BJ (cell line): ENCODE measurements at regions not wholly inside any gene's neighbourhood (a gene's known extent, or its start where the extent isn't known, plus 50 kb on each side); places are given as distances from the start of the nearest gene placed in this dataset.
"Not testable (repeated sequence)": the region's sequence is repeated elsewhere in the genome, so short reads cannot be mapped to it uniquely, and the experiment has no call there.

Source experiments
- CTCF ChIA-PET: fragments of 350-600 bp; formaldehyde crosslinking; extraction: SDS; loops from one replicate; lab custom pipeline; 2021; ENCODE audit warnings: antibody characterized with exemption, inconsistent platforms; lab: Yijun Ruan, JAX
- POLR2A ChIA-PET: fragments of 300-600 bp; sonication (Branson Sonifier 250); formaldehyde crosslinking; extraction: SDS; loops from one replicate; lab custom pipeline; 2021; ENCODE audit warnings: antibody characterized with exemption; lab: Charles Lee
- DNase-seq: peaks from one replicate; pipeline ENCODE4 v3.0.0-alpha.2; 2011; ENCODE audit warnings: low read depth
- H3K27me3 ChIP-seq: 2 replicates; pipeline ENCODE4 v1.6.0; 2011; ENCODE audit warnings: low read length; ENCODE audit not compliant: control insufficient read depth, insufficient read depth
- H3K36me3 ChIP-seq: 2 replicates; pipeline ENCODE4 v1.5.1; 2011; ENCODE audit warnings: low read length; ENCODE audit not compliant: control insufficient read depth, insufficient read depth
- H3K4me3 ChIP-seq: 2 replicates; pipeline ENCODE4 v1.5.1; 2011; ENCODE audit warnings: low read depth, mild to moderate bottlenecking, control low read depth, low read length
- TF ChIP-seq, protein P1 (sequence below): IDR thresholded peaks from 2 replicates; pipeline ENCODE4 v1.5.1; 2011; ENCODE audit warnings: low read depth, mild to moderate bottlenecking, control low read depth, inconsistent platforms, low read length, moderate library complexity; ENCODE audit not compliant: insufficient read depth

- DNase-seq = no peak
- Histone ChIP-seq H3K4me3 (no peak overlapping the region), H3K27me3 (no peaks in the 10 kb centered on the region), H3K36me3 (no peaks in the 10 kb centered on the region)
- POLR2A ChIA-PET = no interaction called here
- TF ChIP-seq, protein P1, sequence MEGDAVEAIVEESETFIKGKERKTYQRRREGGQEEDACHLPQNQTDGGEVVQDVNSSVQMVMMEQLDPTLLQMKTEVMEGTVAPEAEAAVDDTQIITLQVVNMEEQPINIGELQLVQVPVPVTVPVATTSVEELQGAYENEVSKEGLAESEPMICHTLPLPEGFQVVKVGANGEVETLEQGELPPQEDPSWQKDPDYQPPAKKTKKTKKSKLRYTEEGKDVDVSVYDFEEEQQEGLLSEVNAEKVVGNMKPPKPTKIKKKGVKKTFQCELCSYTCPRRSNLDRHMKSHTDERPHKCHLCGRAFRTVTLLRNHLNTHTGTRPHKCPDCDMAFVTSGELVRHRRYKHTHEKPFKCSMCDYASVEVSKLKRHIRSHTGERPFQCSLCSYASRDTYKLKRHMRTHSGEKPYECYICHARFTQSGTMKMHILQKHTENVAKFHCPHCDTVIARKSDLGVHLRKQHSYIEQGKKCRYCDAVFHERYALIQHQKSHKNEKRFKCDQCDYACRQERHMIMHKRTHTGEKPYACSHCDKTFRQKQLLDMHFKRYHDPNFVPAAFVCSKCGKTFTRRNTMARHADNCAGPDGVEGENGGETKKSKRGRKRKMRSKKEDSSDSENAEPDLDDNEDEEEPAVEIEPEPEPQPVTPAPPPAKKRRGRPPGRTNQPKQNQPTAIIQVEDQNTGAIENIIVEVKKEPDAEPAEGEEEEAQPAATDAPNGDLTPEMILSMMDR = no peak
- CTCF ChIA-PET = no interaction called here
Measured at GRCh38 chr10:121675344-121675743, 77.1 kb upstream of the FGFR2 start.

DNA sequence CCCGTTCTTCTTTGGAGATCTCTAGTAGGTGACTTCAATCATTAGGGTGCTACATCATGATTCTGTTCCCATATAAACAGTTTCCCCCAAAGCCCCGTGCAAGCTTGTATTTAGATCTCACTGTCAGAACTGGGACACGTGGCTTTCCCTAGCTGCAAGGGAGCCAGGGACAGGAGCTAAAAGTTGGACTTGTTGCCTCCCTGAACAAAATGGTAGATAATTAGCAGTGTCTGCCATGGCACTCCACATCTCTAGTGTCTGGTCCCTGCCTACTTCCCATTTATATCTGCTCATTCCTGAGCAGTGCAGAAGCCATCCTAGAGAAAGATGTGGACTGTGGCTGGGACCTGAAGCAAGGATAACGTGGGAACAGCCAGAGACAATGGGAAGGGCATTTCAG, 76.6 kb upstream of the FGFR2 start:
- POLR2A ChIA-PET = no interaction called here
- no peak overlapping the region for H3K4me3 ChIP-seq
- H3K36me3 ChIP-seq = no peaks in the 10 kb centered on the region
- no peak for DNase-seq
- TF ChIP-seq, protein P1 = no peak
- no peaks in the 10 kb centered on the region for H3K27me3 ChIP-seq
- CTCF ChIA-PET = no interaction called here

- Histone ChIP-seq H3K27me3 (no peaks in the 10 kb centered on the region), H3K36me3 (no peaks in the 10 kb centered on the region), H3K4me3 (no peak overlapping the region)
- TF ChIP-seq, protein P1 = no peak
- POLR2A ChIA-PET = no interaction called here
- no peak for DNase-seq
- CTCF ChIA-PET = no interaction called here
Measured at GRCh38 chr10:121672733-121673132, 74.5 kb upstream of the FGFR2 start.

DNA sequence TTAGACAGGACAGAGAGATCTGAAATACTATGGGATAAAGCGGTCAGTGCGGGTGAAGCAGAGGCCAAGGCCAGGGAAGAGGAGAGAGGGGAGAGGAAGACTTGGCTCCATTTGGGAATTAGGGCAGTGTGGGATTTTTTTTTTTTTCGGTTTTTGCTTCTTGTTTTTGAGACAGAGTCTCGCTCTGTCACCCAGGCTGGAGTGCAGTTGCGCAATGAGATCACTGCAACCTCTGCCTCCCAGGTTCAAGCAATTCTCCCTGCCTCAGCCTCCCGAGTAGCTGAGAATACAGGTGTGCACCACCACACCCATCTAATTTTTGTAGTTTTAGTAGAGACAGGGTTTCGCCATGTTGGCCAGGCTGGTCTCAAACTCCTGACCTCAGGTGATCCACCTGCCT, 71.6 kb upstream of the FGFR2 start:
- DNase-seq, H3K36me3 ChIP-seq, H3K4me3 ChIP-seq, POLR2A ChIA-PET, CTCF ChIA-PET, H3K27me3 ChIP-seq: not testable (repeated sequence)

DNA sequence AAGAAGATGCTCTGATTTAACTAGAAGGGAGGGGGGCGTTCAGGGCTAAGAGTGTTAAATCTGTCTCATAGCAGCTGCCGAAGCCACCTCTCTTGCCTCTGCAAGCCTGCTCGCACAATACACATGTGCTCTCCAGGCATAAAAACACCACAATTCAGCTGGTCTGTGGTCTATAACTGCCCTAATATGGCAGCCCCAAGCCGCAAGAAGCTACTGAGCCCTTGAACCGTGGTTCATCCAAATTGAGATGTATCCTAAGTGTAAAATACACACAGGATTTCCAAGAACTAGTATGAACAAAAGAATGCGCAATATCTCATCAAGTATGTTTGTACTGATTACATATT, 70.8 kb upstream of the FGFR2 start:
- H3K36me3 ChIP-seq = no peaks in the 10 kb centered on the region
- H3K27me3 ChIP-seq = no peaks in the 10 kb centered on the region
- no peak for DNase-seq
- POLR2A ChIA-PET = no interaction called here
- CTCF ChIA-PET = no interaction called here
- no peak overlapping the region for H3K4me3 ChIP-seq
- TF ChIP-seq, protein P1 = no peak

GRCh38 chr10:121668314-121669027, 70.2 kb upstream of the FGFR2 start:
- H3K27me3 ChIP-seq = no peaks in the 10 kb centered on the region
- H3K4me3 ChIP-seq = no peak overlapping the region
- TF ChIP-seq, protein P1 = no peak
- no peaks in the 10 kb centered on the region for H3K36me3 ChIP-seq
- ChIA-PET CTCF (no interaction called here), POLR2A (no interaction called here)
- DNase-seq = no peak
